AG04450 (cell line): ENCODE measurements at regions not wholly inside any gene's neighbourhood (a gene's known extent, or its start where the extent isn't known, plus 50 kb on each side); places are given as distances from the start of the nearest gene placed in this dataset.

Experiments
- CTCF ChIA-PET: fragments of 300-600, 350-600 bp; formaldehyde crosslinking; extraction: SDS; loops from one replicate; lab custom pipeline; 2022; ENCODE audit warnings: antibody characterized with exemption, inconsistent platforms; lab: Charles Lee
- POLR2A ChIA-PET: fragments of 350-600 bp; formaldehyde crosslinking; extraction: SDS; loops from one replicate; lab custom pipeline; 2021; ENCODE audit warnings: antibody characterized with exemption, inconsistent platforms; lab: Yijun Ruan, JAX
- DNase-seq: peaks from one replicate; pipeline ENCODE4 v3.0.0-alpha.2; 2011; ENCODE audit warnings: low read depth, low spot score
- H3K27ac ChIP-seq: one replicate; pipeline ENCODE4 v1.5.1; 2012; ENCODE audit warnings: low read depth, low read length, control low read depth
- H3K27me3 ChIP-seq: one replicate; pipeline ENCODE4 v1.6.0; 2012; ENCODE audit warnings: low read length; ENCODE audit not compliant: control insufficient read depth, insufficient read depth
- H3K4me3 ChIP-seq: 2 replicates; pipeline ENCODE4 v1.5.1; 2011; ENCODE audit warnings: mild to moderate bottlenecking, low read depth, low read length, control low read depth
- H3K9me3 ChIP-seq: 2 replicates; pipeline ENCODE4 v1.5.1; 2012; ENCODE audit warnings: low read length; ENCODE audit not compliant: control insufficient read depth, insufficient read depth
- CTCF ChIP-seq: IDR thresholded peaks from 2 replicates; pipeline ENCODE4 v1.5.1; 2011; ENCODE audit warnings: low read depth, low read length, control low read depth, inconsistent platforms

GRCh38 chr2:12510070-12510469, 206.7 kb upstream of the TRIB2 start:
- no peak for DNase-seq
- Histone ChIP-seq H3K4me3 (no peak overlapping the region), H3K27me3 (no peaks in the 10 kb centered on the region), H3K9me3 (no peaks in the 10 kb centered on the region), H3K27ac (no peak overlapping the region)
- POLR2A ChIA-PET = no interaction called here
- CTCF ChIA-PET = no interaction called here
- TF ChIP-seq CTCF = no peak

GRCh38 chr2:12513339-12513738, 203.4 kb upstream of the TRIB2 start:
- no peak for DNase-seq
- POLR2A ChIA-PET = no interaction called here
- no peak overlapping the region for H3K4me3 ChIP-seq
- no peak overlapping the region for H3K27ac ChIP-seq
- no peaks in the 10 kb centered on the region for H3K9me3 ChIP-seq
- no peaks in the 10 kb centered on the region for H3K27me3 ChIP-seq
- TF ChIP-seq CTCF = no peak
- CTCF ChIA-PET = no interaction called here

GRCh38 chr2:12514168-12514567, 202.6 kb upstream of the TRIB2 start:
- Histone ChIP-seq H3K9me3 (no peaks in the 10 kb centered on the region), H3K4me3 (no peak overlapping the region), H3K27ac (no peak overlapping the region), H3K27me3 (no peaks in the 10 kb centered on the region)
- no peak for DNase-seq
- POLR2A ChIA-PET = no interaction called here
- CTCF ChIA-PET = no interaction called here
- no peak for TF ChIP-seq CTCF

GRCh38 chr2:12514631-12515437, 201.9 kb upstream of the TRIB2 start:
- Histone ChIP-seq H3K27me3 (no peaks in the 10 kb centered on the region), H3K4me3 (no peak overlapping the region), H3K27ac (no peak overlapping the region), H3K9me3 (no peaks in the 10 kb centered on the region)
- TF ChIP-seq CTCF = no peak
- POLR2A ChIA-PET = no interaction called here
- CTCF ChIA-PET = no interaction called here
- DNase-seq = no peak

GRCh38 chr2:12515871-12516270, 200.9 kb upstream of the TRIB2 start:
- CTCF ChIA-PET = no interaction called here
- H3K4me3 ChIP-seq = no peak overlapping the region

More at GRCh38 chr2:12515871-12516270, 200.9 kb upstream of the TRIB2 start:
- no peaks in the 10 kb centered on the region for H3K27me3 ChIP-seq
- POLR2A ChIA-PET = no interaction called here
- H3K27ac ChIP-seq = no peak overlapping the region
- H3K9me3 ChIP-seq = no peaks in the 10 kb centered on the region
- TF ChIP-seq CTCF = no peak
- no peak for DNase-seq
